PFSK-1 (cell line): ENCODE measurements at regions not wholly inside any gene's neighbourhood (a gene's known extent, or its start where the extent isn't known, plus 50 kb on each side); places are given as distances from the start of the nearest gene placed in this dataset.

Source experiments
- POLR2AphosphoS5 ChIP-seq: IDR thresholded peaks from 2 replicates; pipeline ENCODE4 v1.6.1; 2012; ENCODE audit warnings: low read depth, mild to moderate bottlenecking, control low read depth, low read length, moderate library complexity
- TAF1 ChIP-seq: IDR thresholded peaks from 2 replicates; pipeline ENCODE4 v1.6.1; 2012; ENCODE audit warnings: low read length, control low read depth, borderline replicate concordance; ENCODE audit not compliant: insufficient read depth
- TF ChIP-seq, protein P1 (sequence below), 2 experiments: IDR thresholded peaks; 2 replicates each; pipeline versions ENCODE4 v1.6.1 to v1.8.0; 2011 to 2012; ENCODE audit warnings: low read depth in 2 of 2, low read length in 2 of 2, control low read depth in 1 of 2, inconsistent platforms in 1 of 2, mild to moderate bottlenecking in 1 of 2, moderate library complexity in 1 of 2; ENCODE audit not compliant: insufficient read depth in 1 of 2

DNA sequence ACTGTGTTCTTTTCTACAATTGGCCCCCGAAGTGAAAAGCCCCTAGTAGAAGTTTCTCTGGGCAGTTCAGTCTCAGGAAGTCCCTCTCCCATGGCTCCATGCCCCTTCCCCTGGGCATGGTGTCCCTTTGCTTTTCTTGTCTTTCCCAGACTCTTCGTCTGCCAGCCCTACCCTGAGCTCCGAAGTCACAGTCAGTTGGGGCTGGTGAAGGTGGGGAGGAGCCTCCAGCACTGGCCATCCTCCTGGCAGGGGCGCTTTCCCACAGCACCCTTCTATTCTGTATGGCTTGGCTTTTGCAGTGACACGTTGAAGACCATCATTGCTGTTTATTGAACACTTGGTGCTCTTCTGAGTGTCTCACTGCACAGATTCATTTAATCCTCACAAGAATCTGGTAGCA, 195.1 kb upstream of the CADM1 start:
- no peak for TF ChIP-seq POLR2AphosphoS5
- TF ChIP-seq, protein P1, sequence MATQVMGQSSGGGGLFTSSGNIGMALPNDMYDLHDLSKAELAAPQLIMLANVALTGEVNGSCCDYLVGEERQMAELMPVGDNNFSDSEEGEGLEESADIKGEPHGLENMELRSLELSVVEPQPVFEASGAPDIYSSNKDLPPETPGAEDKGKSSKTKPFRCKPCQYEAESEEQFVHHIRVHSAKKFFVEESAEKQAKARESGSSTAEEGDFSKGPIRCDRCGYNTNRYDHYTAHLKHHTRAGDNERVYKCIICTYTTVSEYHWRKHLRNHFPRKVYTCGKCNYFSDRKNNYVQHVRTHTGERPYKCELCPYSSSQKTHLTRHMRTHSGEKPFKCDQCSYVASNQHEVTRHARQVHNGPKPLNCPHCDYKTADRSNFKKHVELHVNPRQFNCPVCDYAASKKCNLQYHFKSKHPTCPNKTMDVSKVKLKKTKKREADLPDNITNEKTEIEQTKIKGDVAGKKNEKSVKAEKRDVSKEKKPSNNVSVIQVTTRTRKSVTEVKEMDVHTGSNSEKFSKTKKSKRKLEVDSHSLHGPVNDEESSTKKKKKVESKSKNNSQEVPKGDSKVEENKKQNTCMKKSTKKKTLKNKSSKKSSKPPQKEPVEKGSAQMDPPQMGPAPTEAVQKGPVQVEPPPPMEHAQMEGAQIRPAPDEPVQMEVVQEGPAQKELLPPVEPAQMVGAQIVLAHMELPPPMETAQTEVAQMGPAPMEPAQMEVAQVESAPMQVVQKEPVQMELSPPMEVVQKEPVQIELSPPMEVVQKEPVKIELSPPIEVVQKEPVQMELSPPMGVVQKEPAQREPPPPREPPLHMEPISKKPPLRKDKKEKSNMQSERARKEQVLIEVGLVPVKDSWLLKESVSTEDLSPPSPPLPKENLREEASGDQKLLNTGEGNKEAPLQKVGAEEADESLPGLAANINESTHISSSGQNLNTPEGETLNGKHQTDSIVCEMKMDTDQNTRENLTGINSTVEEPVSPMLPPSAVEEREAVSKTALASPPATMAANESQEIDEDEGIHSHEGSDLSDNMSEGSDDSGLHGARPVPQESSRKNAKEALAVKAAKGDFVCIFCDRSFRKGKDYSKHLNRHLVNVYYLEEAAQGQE (IDR thresholded peaks at IDR 0.05; ENCODE audit: insufficient read depth in 1 of 2, low read depth in 2 of 2, low read length in 2 of 2) = no peak
- no peak for TF ChIP-seq TAF1
